Psoas muscle (tissue), 7 donors: ENCODE measurements at regions not wholly inside any gene's neighbourhood (a gene's known extent, or its start where the extent isn't known, plus 50 kb on each side); places are given as distances from the start of the nearest gene placed in this dataset.

Experiments
- ATAC-seq, 4 donors: fragments of 200-7000 bp; cut with Tn5 transposase; one replicate each; pipeline ENCODE4 v1.9.1; 2020; ENCODE audit warnings: moderate library complexity in 3 of 4, mild to moderate bottlenecking in 2 of 4
- DNase-seq, 2 donors: peaks; one replicate each; pipeline ENCODE4 v3.0.0-alpha.2; 2020
- H3K27ac ChIP-seq: fragments of 200-600 bp; one replicate; pipeline ENCODE4 v1.8.0; 2022
- H3K27me3 ChIP-seq, 3 donors: fragments of 200-600 bp in 1 of 3; one replicate each; pipeline versions ENCODE4 v1.6.1 to v1.8.0; 2013 to 2022; ENCODE audit warnings: low read length in 2 of 3, mild to moderate bottlenecking in 2 of 3, moderate library complexity in 1 of 3; ENCODE audit not compliant: insufficient read depth in 3 of 3
- H3K36me3 ChIP-seq, 2 donors: fragments of 200-600 bp in 1 of 2; one replicate each; pipeline versions ENCODE4 v1.6.1 to v1.8.0; 2013 to 2022; ENCODE audit warnings: low read depth in 1 of 2, mild to moderate bottlenecking in 1 of 2, moderate library complexity in 1 of 2; ENCODE audit not compliant: insufficient read depth in 1 of 2
- H3K4me1 ChIP-seq: fragments of 200-600 bp; one replicate; pipeline ENCODE4 v1.8.0; 2022
- H3K4me3 ChIP-seq: fragments of 200-600 bp; one replicate; pipeline ENCODE4 v1.8.0; 2022; ENCODE audit warnings: mild to moderate bottlenecking
- H3K9me3 ChIP-seq: fragments of 200-600 bp; one replicate; pipeline ENCODE4 v1.8.0; 2022
- CTCF ChIP-seq: fragments of 200-600 bp; IDR thresholded peaks from one replicate; pipeline ENCODE4 v1.8.0; 2022; ENCODE audit warnings: antibody characterized with exemption
- WGBS, 3 donors: extraction: QIAGEN DNeasy Blood & Tissue Kit; methylation state at CpG; one replicate each; pipeline versions ENCODE4 v1.1.6 to v1.1.7; 2013; 5-methylcytosine and 5-hydroxymethylcytosine counted together
- intact Hi-C, 2 donors: fragments of 100-400 bp; cut with DNase I; formaldehyde crosslinking; loops; one replicate each; pipeline versions ENCODE4 v1.11.0 to v1.14.2; 2022
- donor health status: healthy with polysubstance abuse.
- donor health status: DM: no; HTN: no; CAD: no; lungs with moderate emphysema.
- donor health status: Bipolar disorder and iron deficiency.
- donor health status: healthy.
- donor health status: DM: yes; HTN: yes; CAD: no.
- donor health status: DM: no; HTN: no; CAD: no.
- donor health status: DM: yes; HTN: yes; CAD: no.

- H3K27ac ChIP-seq, result no peak overlapping the region
- no peaks in the 10 kb centered on the region for H3K27me3 ChIP-seq
- ATAC-seq, result no peak
- no peaks in the 10 kb centered on the region for H3K36me3 ChIP-seq
- no peak for TF ChIP-seq CTCF
- no peaks in the 10 kb centered on the region for H3K9me3 ChIP-seq
- WGBS, 3 donors, result 73 to 83% (median 78%) methylated on average over 1 of the region's 1 CpG
- no peak for DNase-seq
- no peaks in the 10 kb centered on the region for H3K4me1 ChIP-seq
- H3K4me3 ChIP-seq, result no peak overlapping the region
- intact Hi-C loops, result loop anchor here in 1 of 2 donors (5.0 kb wide), 1 partner anchor 524 kb away; no protein-coding TSS in a partner anchor
Observed at GRCh38 chr4:149896432-149896831, 80.8 kb upstream of the IQCM start.

GRCh38 chr4:149897783-149898182 is 82.1 kb upstream of the IQCM start:
- H3K27me3 ChIP-seq, result no peaks in the 10 kb centered on the region
- TF ChIP-seq CTCF, result peak; percentile 11
- DNase-seq, result no peak
- H3K27ac ChIP-seq, result no peak overlapping the region
- H3K4me3 ChIP-seq, result no peak overlapping the region
- intact Hi-C loops, result loop anchor here in 1 of 2 donors (5.0 kb wide), 1 partner anchor 525 kb away; no protein-coding TSS in a partner anchor
- no peaks in the 10 kb centered on the region for H3K36me3 ChIP-seq
- no peaks in the 10 kb centered on the region for H3K9me3 ChIP-seq
- ATAC-seq, result no peak
- no peaks in the 10 kb centered on the region for H3K4me1 ChIP-seq

- Histone ChIP-seq H3K4me1 (no peaks in the 10 kb centered on the region), H3K9me3 (no peaks in the 10 kb centered on the region), H3K27ac (no peak overlapping the region), H3K36me3 (no peaks in the 10 kb centered on the region), H3K27me3 (no peaks in the 10 kb centered on the region), H3K4me3 (no peak overlapping the region)
- intact Hi-C loops, result no loop called here
- ATAC-seq (no peak), DNase-seq (no peak)
- 76 to 89% (median 87%) methylated on average over 5 of the region's 5 CpGs for WGBS, 3 donors
- TF ChIP-seq CTCF, result no peak
Observed at GRCh38 chr4:149901128-149901527, 85.5 kb upstream of the IQCM start.

- Histone ChIP-seq H3K4me3 (no peak overlapping the region), H3K27me3 (no peaks in the 10 kb centered on the region), H3K9me3 (no peaks in the 10 kb centered on the region), H3K4me1 (no peaks in the 10 kb centered on the region), H3K36me3 (no peaks in the 10 kb centered on the region), H3K27ac (no peak overlapping the region)
- no peak for DNase-seq
- no peak for TF ChIP-seq CTCF
- 43 to 79% (median 63%) methylated on average over 2 of the region's 2 CpGs for WGBS, 3 donors
- no peak for ATAC-seq
- intact Hi-C loops, result no loop called here
Observed at GRCh38 chr4:149902242-149902641, 86.6 kb upstream of the IQCM start.

- no peaks in the 10 kb centered on the region for H3K27me3 ChIP-seq
- ATAC-seq, result no peak
- no peaks in the 10 kb centered on the region for H3K9me3 ChIP-seq
- 59 to 65% (median 63%) methylated on average over 3 of the region's 3 CpGs for WGBS, 3 donors
- DNase-seq, result no peak
- H3K27ac ChIP-seq, result no peak overlapping the region
- no peaks in the 10 kb centered on the region for H3K4me1 ChIP-seq
- no peaks in the 10 kb centered on the region for H3K36me3 ChIP-seq
- intact Hi-C loops, result no loop called here
- no peak overlapping the region for H3K4me3 ChIP-seq
- TF ChIP-seq CTCF, result no peak
Observed at GRCh38 chr4:149910177-149910576, 94.5 kb upstream of the IQCM start.
